ENCODE measurements at regions not wholly inside any gene's neighbourhood (a gene's known extent, or its start where the extent isn't known, plus 50 kb on each side); places are given as distances from the start of the nearest gene placed in this dataset.

GRCh38 chr22:49506010-49506400, 321.7 kb downstream of the BRD1 start:
- TF ChIP-seq CTCF (IDR thresholded peaks at IDR 0.05) (no peak), POLR2A (IDR thresholded peaks at IDR 0.05) (no peak)
